Forelimb muscle (tissue), 1 donor: ENCODE measurements at regions not wholly inside any gene's neighbourhood (a gene's known extent, or its start where the extent isn't known, plus 50 kb on each side); places are given as distances from the start of the nearest gene placed in this dataset.

Experiments used
- DNase-seq: peaks from one replicate; pipeline ENCODE4 v3.0.0-alpha.2; 2013; ENCODE audit warnings: low read depth

- DNase-seq: no peak
Observed at GRCh38 chr20:6886065-6886729, 118.7 kb downstream of the BMP2 start.

- DNase-seq: no peak
Observed at GRCh38 chr20:6887966-6888365, 120.5 kb downstream of the BMP2 start.

- DNase-seq: no peak
Observed at GRCh38 chr20:6888736-6889395, 121.4 kb downstream of the BMP2 start.

GRCh38 chr20:6892724-6893123 is 125.2 kb downstream of the BMP2 start:
- no peak for DNase-seq

- no peak for DNase-seq
Observed at GRCh38 chr20:6898928-6899327, 131.4 kb downstream of the BMP2 start.

GRCh38 chr20:6906871-6907270 is 139.4 kb downstream of the BMP2 start:
- no peak for DNase-seq

- DNase-seq: no peak
Observed at GRCh38 chr20:6908673-6909072, 141.2 kb downstream of the BMP2 start.

- no peak for DNase-seq
Observed at GRCh38 chr20:6909608-6910007, 142.1 kb downstream of the BMP2 start.

- no peak for DNase-seq
Observed at GRCh38 chr20:6914986-6915385, 147.5 kb downstream of the BMP2 start.

GRCh38 chr20:6916938-6917337 is 149.5 kb downstream of the BMP2 start:
- DNase-seq: no peak

GRCh38 chr20:6919792-6920468 is 152.4 kb downstream of the BMP2 start:
- no peak for DNase-seq

GRCh38 chr20:6920991-6921613 is 153.6 kb downstream of the BMP2 start:
- no peak for DNase-seq

- no peak for DNase-seq
Observed at GRCh38 chr20:6921717-6922386, 154.4 kb downstream of the BMP2 start.

GRCh38 chr20:6924681-6925080 is 157.2 kb downstream of the BMP2 start:
- no peak for DNase-seq

GRCh38 chr20:6925744-6926278 is 158.3 kb downstream of the BMP2 start:
- DNase-seq: no peak

- no peak for DNase-seq
Observed at GRCh38 chr20:6940048-6940447, 172.6 kb downstream of the BMP2 start.

- no peak for DNase-seq
Observed at GRCh38 chr20:6940876-6941275, 173.4 kb downstream of the BMP2 start.

- DNase-seq: no peak
Observed at GRCh38 chr20:6941571-6941970, 174.1 kb downstream of the BMP2 start.

- no peak for DNase-seq
Observed at GRCh38 chr20:6942266-6942665, 174.8 kb downstream of the BMP2 start.

- no peak for DNase-seq
Observed at GRCh38 chr20:6944292-6944691, 176.8 kb downstream of the BMP2 start.

- no peak for DNase-seq
Observed at GRCh38 chr20:6953611-6954010, 186.1 kb downstream of the BMP2 start.

- DNase-seq: no peak
Observed at GRCh38 chr20:6954219-6954618, 186.7 kb downstream of the BMP2 start.
